GM12873 (cell line): ENCODE measurements at regions not wholly inside any gene's neighbourhood (a gene's known extent, or its start where the extent isn't known, plus 50 kb on each side); places are given as distances from the start of the nearest gene placed in this dataset.

ENCODE experiments used
- TF ChIP-seq, protein P1 (sequence below): IDR thresholded peaks from 2 replicates; pipeline ENCODE4 v1.5.1; 2012; ENCODE audit warnings: low read depth, mild to moderate bottlenecking, moderate library complexity, low read length, control low read depth; ENCODE audit not compliant: insufficient read depth; ENCODE audit errors: missing control alignments

GRCh38 chr1:80418134-80418533 lies 1382.6 kb upstream of the ADGRL2 start:
- TF ChIP-seq, protein P1, sequence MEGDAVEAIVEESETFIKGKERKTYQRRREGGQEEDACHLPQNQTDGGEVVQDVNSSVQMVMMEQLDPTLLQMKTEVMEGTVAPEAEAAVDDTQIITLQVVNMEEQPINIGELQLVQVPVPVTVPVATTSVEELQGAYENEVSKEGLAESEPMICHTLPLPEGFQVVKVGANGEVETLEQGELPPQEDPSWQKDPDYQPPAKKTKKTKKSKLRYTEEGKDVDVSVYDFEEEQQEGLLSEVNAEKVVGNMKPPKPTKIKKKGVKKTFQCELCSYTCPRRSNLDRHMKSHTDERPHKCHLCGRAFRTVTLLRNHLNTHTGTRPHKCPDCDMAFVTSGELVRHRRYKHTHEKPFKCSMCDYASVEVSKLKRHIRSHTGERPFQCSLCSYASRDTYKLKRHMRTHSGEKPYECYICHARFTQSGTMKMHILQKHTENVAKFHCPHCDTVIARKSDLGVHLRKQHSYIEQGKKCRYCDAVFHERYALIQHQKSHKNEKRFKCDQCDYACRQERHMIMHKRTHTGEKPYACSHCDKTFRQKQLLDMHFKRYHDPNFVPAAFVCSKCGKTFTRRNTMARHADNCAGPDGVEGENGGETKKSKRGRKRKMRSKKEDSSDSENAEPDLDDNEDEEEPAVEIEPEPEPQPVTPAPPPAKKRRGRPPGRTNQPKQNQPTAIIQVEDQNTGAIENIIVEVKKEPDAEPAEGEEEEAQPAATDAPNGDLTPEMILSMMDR, result no peak

GRCh38 chr1:80417671-80418070 lies 1383.1 kb upstream of the ADGRL2 start:
- TF ChIP-seq, protein P1, result no peak

- TF ChIP-seq, protein P1, result no peak
Measured at GRCh38 chr1:80413969-80414368, 1386.8 kb upstream of the ADGRL2 start.

- TF ChIP-seq, protein P1, result no peak
Measured at GRCh38 chr1:80410233-80410632, 1390.5 kb upstream of the ADGRL2 start.

DNA sequence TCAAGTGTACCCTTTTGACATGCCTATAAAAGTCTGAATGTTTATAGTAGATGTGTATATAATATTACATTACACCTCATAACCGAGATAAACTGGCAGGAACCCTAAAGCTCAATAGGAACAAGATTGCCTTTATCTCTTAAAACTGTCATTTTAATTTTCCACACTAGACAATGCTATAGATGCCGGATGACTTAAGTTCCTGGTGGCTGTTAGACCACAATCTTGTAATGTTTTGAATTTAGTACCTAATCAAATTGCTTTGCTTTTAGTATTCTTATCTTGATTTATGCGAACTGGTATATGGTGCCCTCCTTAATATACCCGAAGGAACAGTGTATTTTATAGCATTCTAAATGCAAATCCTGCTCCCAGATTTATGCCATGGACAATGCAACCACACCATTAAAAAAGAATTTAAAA lies 1397.0 kb upstream of the ADGRL4 start:
- TF ChIP-seq, protein P1, result no peak

DNA sequence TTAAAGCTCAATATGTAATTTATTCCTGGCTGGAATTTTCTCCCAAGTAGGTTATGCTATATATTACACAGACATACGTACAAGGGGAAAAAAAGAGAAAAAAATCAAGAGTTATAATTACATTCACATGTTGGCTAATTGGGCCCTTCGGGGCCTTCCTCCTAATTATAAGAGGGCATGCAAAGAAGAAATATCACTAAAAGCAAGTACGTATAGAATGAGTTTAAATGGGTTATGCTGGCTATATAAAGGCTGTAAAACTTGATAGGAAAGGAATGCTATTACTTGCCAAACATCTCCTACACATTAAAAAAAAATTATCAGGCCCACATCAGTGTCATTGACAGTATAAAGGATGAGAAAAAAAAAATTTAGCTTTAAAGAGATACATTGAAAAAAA lies 1396.1 kb upstream of the ADGRL4 start:
- TF ChIP-seq, protein P1, result no peak

GRCh38 chr1:80401757-80402156 lies 1395.2 kb upstream of the ADGRL4 start:
- TF ChIP-seq, protein P1, result no peak
